SIG-M5 treated with dmso at 0.1 percent for 504 hours (cell line): ENCODE measurements at regions not wholly inside any gene's neighbourhood (a gene's known extent, or its start where the extent isn't known, plus 50 kb on each side); places are given as distances from the start of the nearest gene placed in this dataset.

Experiments used
- DNase-seq: peaks from one replicate; lab custom pipeline; 2025; ENCODE audit not compliant: unreplicated experiment; lab: John Stamatoyannopoulos, UW

GRCh38 chrX:9147726-9148125 is 113.8 kb upstream of the FAM9B start:
- DNase-seq, result no peak

- no peak for DNase-seq
Observed at GRCh38 chrX:9148615-9149399, 114.9 kb upstream of the FAM9B start.

GRCh38 chrX:9149501-9150245 is 115.7 kb upstream of the FAM9B start:
- DNase-seq, result no peak

GRCh38 chrX:9151772-9152307 is 117.9 kb upstream of the FAM9B start:
- DNase-seq, result no peak

- DNase-seq, result no peak
Observed at GRCh38 chrX:9153300-9153699, 119.4 kb upstream of the FAM9B start.

GRCh38 chrX:9158611-9159010 is 124.7 kb upstream of the FAM9B start:
- no peak for DNase-seq

- no peak for DNase-seq
Observed at GRCh38 chrX:9160698-9161329, 126.9 kb upstream of the FAM9B start.

GRCh38 chrX:9162698-9163097 is 128.8 kb upstream of the FAM9B start:
- no peak for DNase-seq

- no peak for DNase-seq
Observed at GRCh38 chrX:9163214-9163709, 129.3 kb upstream of the FAM9B start.

GRCh38 chrX:9164086-9164485 is 130.2 kb upstream of the FAM9B start:
- DNase-seq, result no peak

- DNase-seq, result no peak
Observed at GRCh38 chrX:9164533-9165426, 130.9 kb upstream of the FAM9B start.

- no peak for DNase-seq
Observed at GRCh38 chrX:9166584-9166944, 132.6 kb upstream of the FAM9B start.

GRCh38 chrX:9171841-9172463 is 138.0 kb upstream of the FAM9B start:
- no peak for DNase-seq

- no peak for DNase-seq
Observed at GRCh38 chrX:9172464-9172850, 138.5 kb upstream of the FAM9B start.

- no peak for DNase-seq
Observed at GRCh38 chrX:9180623-9181022, 146.7 kb upstream of the FAM9B start.

- DNase-seq, result no peak
Observed at GRCh38 chrX:9182041-9182440, 148.1 kb upstream of the FAM9B start.

- DNase-seq, result no peak
Observed at GRCh38 chrX:9183481-9183880, 149.6 kb upstream of the FAM9B start.

GRCh38 chrX:9184211-9184610 is 150.3 kb upstream of the FAM9B start:
- DNase-seq, result no peak

- DNase-seq, result no peak
Observed at GRCh38 chrX:9188117-9188516, 154.2 kb upstream of the FAM9B start.

- no peak for DNase-seq
Observed at GRCh38 chrX:9189286-9189685, 155.4 kb upstream of the FAM9B start.
